ENCODE measurements at regions not wholly inside any gene's neighbourhood (a gene's known extent, or its start where the extent isn't known, plus 50 kb on each side); places are given as distances from the start of the nearest gene placed in this dataset.

DNA sequence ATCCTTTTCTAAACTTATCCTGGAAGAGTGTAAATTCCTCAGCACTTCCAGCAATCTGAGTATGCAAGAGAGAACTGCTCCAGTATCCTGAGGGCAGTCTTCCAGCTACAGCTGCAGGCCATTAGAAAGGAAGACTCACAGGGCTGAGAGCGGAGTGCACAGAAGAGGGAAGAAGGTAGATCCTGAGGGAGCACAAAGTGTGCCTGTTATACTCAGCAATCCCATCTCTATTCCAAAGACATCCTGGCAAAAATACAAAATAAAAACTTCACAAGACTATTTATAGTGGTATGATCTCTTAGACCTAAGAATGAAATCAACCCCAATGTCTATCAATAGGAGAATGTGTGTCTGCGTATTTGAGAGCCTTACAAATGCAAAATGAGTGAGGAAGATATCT is 292.0 kb downstream of the ZIC1 start:
- TF ChIP-seq, protein P1, sequence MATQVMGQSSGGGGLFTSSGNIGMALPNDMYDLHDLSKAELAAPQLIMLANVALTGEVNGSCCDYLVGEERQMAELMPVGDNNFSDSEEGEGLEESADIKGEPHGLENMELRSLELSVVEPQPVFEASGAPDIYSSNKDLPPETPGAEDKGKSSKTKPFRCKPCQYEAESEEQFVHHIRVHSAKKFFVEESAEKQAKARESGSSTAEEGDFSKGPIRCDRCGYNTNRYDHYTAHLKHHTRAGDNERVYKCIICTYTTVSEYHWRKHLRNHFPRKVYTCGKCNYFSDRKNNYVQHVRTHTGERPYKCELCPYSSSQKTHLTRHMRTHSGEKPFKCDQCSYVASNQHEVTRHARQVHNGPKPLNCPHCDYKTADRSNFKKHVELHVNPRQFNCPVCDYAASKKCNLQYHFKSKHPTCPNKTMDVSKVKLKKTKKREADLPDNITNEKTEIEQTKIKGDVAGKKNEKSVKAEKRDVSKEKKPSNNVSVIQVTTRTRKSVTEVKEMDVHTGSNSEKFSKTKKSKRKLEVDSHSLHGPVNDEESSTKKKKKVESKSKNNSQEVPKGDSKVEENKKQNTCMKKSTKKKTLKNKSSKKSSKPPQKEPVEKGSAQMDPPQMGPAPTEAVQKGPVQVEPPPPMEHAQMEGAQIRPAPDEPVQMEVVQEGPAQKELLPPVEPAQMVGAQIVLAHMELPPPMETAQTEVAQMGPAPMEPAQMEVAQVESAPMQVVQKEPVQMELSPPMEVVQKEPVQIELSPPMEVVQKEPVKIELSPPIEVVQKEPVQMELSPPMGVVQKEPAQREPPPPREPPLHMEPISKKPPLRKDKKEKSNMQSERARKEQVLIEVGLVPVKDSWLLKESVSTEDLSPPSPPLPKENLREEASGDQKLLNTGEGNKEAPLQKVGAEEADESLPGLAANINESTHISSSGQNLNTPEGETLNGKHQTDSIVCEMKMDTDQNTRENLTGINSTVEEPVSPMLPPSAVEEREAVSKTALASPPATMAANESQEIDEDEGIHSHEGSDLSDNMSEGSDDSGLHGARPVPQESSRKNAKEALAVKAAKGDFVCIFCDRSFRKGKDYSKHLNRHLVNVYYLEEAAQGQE (IDR thresholded peaks at IDR 0.05; ENCODE audit: low read depth) = no peak
- TF ChIP-seq FOXM1 (IDR thresholded peaks at IDR 0.05; ENCODE audit: borderline replicate concordance, low read depth) (no peak), YY1 (IDR thresholded peaks at IDR 0.05; ENCODE audit: low read depth) (no peak), TCF12 (IDR thresholded peaks at IDR 0.05; ENCODE audit: low read depth) (no peak), TAF1 (IDR thresholded peaks at IDR 0.05; ENCODE audit: low read depth) (no peak), NFIC (IDR thresholded peaks at IDR 0.05) (no peak), EP300 (IDR thresholded peaks at IDR 0.05; ENCODE audit: borderline replicate concordance) (no peak), TEAD4 (IDR thresholded peaks at IDR 0.05) (no peak), RAD21 (IDR thresholded peaks at IDR 0.05; ENCODE audit: low read depth) (no peak)
- TF ChIP-seq, protein P2, sequence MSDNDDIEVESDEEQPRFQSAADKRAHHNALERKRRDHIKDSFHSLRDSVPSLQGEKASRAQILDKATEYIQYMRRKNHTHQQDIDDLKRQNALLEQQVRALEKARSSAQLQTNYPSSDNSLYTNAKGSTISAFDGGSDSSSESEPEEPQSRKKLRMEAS (IDR thresholded peaks at IDR 0.05) = no peak
